Non-pigmented ciliary epithelial cell (primary cell): ENCODE measurements at regions not wholly inside any gene's neighbourhood (a gene's known extent, or its start where the extent isn't known, plus 50 kb on each side); places are given as distances from the start of the nearest gene placed in this dataset.
"Not testable (repeated sequence)": the region's sequence is repeated elsewhere in the genome, so short reads cannot be mapped to it uniquely, and the experiment has no call there.

Source experiments
- DNase-seq: peaks from one replicate; pipeline ENCODE4 v3.0.0-alpha.2; 2010; ENCODE audit warnings: low read depth

GRCh38 chr1:119191325-119191724 lies 50.9 kb upstream of the WARS2 start:
- DNase-seq: no peak

GRCh38 chr1:119204197-119204960 lies 63.9 kb upstream of the WARS2 start:
- no peak for DNase-seq

- DNase-seq: no peak
These were observed 64.5 kb upstream of the WARS2 start for GRCh38 chr1:119204961-119205357.

GRCh38 chr1:119209061-119209460 lies 68.6 kb upstream of the WARS2 start:
- no peak for DNase-seq

- DNase-seq: no peak
These were observed 69.3 kb upstream of the WARS2 start for GRCh38 chr1:119209596-119210295.

- DNase-seq: no peak
These were observed 69.8 kb upstream of the WARS2 start for GRCh38 chr1:119210296-119210649.

- DNase-seq: not testable (repeated sequence)
These were observed 72.8 kb upstream of the WARS2 start for GRCh38 chr1:119213213-119213612.

- DNase-seq: not testable (repeated sequence)
These were observed 74.5 kb upstream of the WARS2 start for GRCh38 chr1:119214961-119215360.

- no peak for DNase-seq
These were observed 76.9 kb upstream of the WARS2 start for GRCh38 chr1:119217309-119217828.

- no peak for DNase-seq
These were observed 79.3 kb upstream of the WARS2 start for GRCh38 chr1:119219711-119220110.

GRCh38 chr1:119220991-119221390 lies 80.5 kb upstream of the WARS2 start:
- no peak for DNase-seq

- DNase-seq: no peak
These were observed 81.8 kb upstream of the WARS2 start for GRCh38 chr1:119222271-119222670.

- no peak for DNase-seq
These were observed 84.8 kb upstream of the WARS2 start for GRCh38 chr1:119225265-119225664.

- DNase-seq: no peak
These were observed 85.4 kb upstream of the WARS2 start for GRCh38 chr1:119225831-119226230.

GRCh38 chr1:119226321-119226720 lies 85.9 kb upstream of the WARS2 start:
- DNase-seq: no peak

GRCh38 chr1:119226913-119227312 lies 86.5 kb upstream of the WARS2 start:
- no peak for DNase-seq

GRCh38 chr1:119227456-119227855 lies 87.0 kb upstream of the WARS2 start:
- DNase-seq: no peak

- DNase-seq: no peak
These were observed 88.1 kb upstream of the WARS2 start for GRCh38 chr1:119228335-119229080.

- no peak for DNase-seq
These were observed 94.7 kb upstream of the WARS2 start for GRCh38 chr1:119235120-119235519.

GRCh38 chr1:119245881-119246280 lies 105.4 kb upstream of the WARS2 start:
- no peak for DNase-seq

- no peak for DNase-seq
These were observed 108.8 kb upstream of the WARS2 start for GRCh38 chr1:119249283-119249682.

GRCh38 chr1:119250299-119250698 lies 109.8 kb upstream of the WARS2 start:
- DNase-seq: no peak

GRCh38 chr1:119251751-119252150 lies 111.3 kb upstream of the WARS2 start:
- no peak for DNase-seq
